Kidney glomerular epithelial cell (primary cell): ENCODE measurements at regions not wholly inside any gene's neighbourhood (a gene's known extent, or its start where the extent isn't known, plus 50 kb on each side); places are given as distances from the start of the nearest gene placed in this dataset.

ENCODE experiments used
- DNase-seq: peaks from one replicate; lab custom pipeline; 2025; lab: John Stamatoyannopoulos, UW

GRCh38 chr14:89015016-89015415, 190.6 kb downstream of the TTC8 start:
- no peak for DNase-seq

- no peak for DNase-seq
Observed at GRCh38 chr14:89017417-89017816, 193.0 kb downstream of the TTC8 start.

- no peak for DNase-seq
Observed at GRCh38 chr14:89022274-89022673, 197.8 kb downstream of the TTC8 start.

- no peak for DNase-seq
Observed at GRCh38 chr14:89024691-89025090, 200.2 kb downstream of the TTC8 start.

GRCh38 chr14:89025561-89026236, 201.2 kb downstream of the TTC8 start:
- no peak for DNase-seq

- peak; percentile 41 for DNase-seq
Observed at GRCh38 chr14:89027097-89027740, 202.8 kb downstream of the TTC8 start.

- DNase-seq: no peak
Observed at GRCh38 chr14:89028462-89029134, 204.1 kb downstream of the TTC8 start.

DNA sequence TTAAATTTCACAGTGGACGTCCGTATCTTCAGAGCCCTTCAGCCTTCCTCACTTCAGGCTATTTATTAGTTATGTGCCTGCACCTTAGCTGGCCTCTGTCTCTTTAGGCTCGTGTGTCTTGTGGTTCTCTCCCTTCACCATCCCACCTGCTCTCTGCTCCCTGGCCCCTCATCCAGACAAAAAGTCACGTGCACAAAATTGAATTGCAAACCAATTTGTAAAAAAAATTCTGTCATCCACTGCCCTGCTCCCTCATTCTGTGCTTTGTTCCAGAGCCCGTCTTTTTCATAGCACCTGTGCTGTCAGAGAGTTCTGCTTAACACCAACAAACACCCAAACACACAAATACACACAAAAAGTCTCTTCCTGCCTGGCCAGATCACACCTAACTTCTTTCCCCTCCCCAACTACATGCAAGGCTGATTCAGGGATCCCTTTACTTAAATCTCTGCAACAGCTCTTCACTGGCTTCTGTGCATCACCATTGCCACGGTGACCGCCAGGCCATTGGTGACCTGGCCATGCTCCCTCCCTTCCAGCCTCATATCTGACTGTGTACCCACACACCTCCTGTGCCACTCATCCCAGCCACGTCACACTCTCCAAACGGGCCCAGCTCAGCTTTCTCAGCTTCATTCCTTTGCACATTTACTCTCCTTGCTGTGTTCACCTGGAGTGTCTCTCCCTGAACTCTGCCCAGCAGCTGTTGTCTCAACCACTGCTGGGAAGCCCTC, 205.7 kb downstream of the TTC8 start:
- no peak for DNase-seq

DNA sequence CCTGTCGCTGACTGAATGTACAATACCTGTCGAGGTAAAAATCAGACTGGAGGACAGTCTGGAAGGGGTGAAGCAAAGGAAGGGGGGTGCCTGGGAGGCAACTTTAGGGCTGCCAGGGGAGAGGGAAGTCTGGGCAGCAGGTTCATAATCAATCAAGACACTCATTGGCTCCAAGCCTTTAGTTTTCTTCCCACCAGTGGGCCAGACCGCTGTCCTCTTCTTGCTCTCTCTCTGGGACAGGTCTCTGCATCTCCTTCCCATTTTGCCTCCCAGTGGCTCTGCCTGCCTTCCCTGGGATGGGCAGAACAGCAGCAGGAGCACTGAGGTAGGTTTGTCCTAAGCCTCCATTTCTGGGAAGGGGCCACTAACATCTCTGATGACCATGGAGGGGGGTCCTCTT, 206.5 kb downstream of the TTC8 start:
- DNase-seq: no peak

DNA sequence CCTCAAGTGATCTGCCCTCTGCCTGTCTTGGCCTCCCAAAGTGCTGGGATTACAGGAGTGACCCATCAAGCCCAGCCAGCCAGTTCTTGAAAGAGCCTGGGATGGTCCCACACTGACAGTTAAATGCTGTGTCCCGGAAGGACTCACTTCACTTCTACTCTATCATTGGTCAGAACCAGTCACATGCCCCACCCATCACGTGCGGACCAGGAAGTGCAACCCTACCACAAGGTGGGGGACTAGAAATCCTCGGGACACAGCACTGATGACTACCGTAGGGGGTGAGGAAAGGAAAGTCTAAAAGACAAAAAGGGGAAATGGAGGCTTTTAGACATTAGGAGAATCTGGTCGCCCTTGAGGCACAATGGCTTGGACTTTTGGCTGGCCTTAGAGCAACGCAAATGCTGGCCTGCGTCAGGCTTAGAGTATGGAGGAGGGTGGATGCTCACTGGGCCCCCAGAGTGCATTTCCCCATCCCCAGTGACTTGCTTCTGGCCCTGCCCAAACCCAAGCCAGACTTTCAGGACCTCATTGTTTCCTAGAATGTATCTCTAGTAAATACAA, 207.7 kb downstream of the TTC8 start:
- DNase-seq: no peak

- no peak for DNase-seq
Observed at GRCh38 chr14:89033756-89034155, 209.3 kb downstream of the TTC8 start.

- DNase-seq: no peak
Observed at GRCh38 chr14:89036371-89036770, 211.9 kb downstream of the TTC8 start.

DNA sequence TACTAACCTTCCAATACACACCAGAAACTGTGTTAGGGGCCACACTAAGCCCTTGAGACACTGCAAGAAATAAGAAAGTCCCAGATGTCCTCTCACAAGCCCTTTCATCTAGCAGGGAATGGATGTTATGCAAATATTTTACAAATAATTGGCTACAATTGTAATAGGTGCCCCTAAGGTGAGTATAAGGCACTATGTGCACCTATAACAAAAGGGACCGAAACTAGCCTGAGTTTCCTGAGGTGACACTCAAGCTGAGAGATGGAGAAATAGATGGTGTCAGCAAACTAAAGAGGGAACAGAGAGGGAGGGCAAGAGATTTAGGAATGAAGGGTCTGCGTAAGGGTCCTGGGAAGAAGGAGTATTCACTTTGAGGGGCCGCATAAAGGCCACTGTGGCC, 212.6 kb downstream of the TTC8 start:
- no peak for DNase-seq

- DNase-seq: peak; percentile 66
Observed at GRCh38 chr14:89040080-89040459, 215.6 kb downstream of the TTC8 start.

GRCh38 chr14:89040460-89041256, 216.2 kb downstream of the TTC8 start:
- DNase-seq: peak; percentile 91

- peak; percentile 69 for DNase-seq
Observed at GRCh38 chr14:89041257-89041582, 216.8 kb downstream of the TTC8 start.

GRCh38 chr14:89042021-89042420, 217.6 kb downstream of the TTC8 start:
- DNase-seq: no peak

DNA sequence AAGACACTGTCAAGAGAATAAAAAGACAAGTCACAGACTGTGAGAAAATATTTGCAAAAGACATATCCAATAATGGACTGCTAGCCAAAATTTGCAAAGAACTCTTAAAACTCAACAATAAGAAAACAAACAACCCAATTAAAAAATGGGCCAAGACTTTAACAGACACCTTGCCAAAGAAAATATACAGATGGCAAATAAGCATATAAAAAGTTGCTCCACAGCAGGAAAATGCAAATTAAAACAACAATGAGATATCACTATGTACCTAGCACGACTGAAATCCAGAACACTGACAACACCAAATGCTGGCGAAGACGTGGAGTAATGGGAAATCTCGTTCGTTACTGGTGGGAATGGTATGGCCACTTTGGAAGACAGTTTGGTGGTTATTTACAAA, 228.9 kb downstream of the TTC8 start:
- DNase-seq: no peak

- no peak for DNase-seq
Observed at GRCh38 chr14:89056394-89056793, 231.9 kb downstream of the TTC8 start.

DNA sequence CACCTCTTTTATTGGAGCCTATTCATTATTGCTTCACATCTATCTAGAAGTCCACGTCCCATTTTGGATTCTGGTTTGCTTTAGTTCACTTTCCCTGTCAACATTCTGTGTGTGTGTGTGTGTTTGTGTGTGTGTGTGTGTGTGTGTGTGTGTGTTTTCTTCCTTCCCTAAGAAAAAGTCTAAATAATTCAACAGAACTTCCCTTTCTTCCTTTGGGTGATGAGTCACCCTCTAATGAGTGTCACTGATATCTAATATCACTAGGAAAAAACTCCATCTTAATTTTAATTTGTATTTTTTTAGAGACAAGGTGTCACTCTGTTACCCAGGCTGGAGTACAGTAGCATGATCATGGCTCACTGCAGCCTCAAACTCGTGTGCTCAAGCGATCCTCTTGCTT, 234.2 kb downstream of the TTC8 start:
- DNase-seq: no peak

GRCh38 chr14:89060191-89060590, 235.7 kb downstream of the TTC8 start:
- DNase-seq: no peak

GRCh38 chr14:89061696-89062095, 237.2 kb downstream of the TTC8 start:
- no peak for DNase-seq
